Uterus (tissue), 2 donors: ENCODE measurements at regions not wholly inside any gene's neighbourhood (a gene's known extent, or its start where the extent isn't known, plus 50 kb on each side); places are given as distances from the start of the nearest gene placed in this dataset.

Experiments used
- POLR2A ChIP-seq, 2 donors: fragments of 450-650 bp; IDR thresholded peaks; one replicate each; pipeline ENCODE4 v1.6.1; 2016; ENCODE audit warnings: antibody characterized with exemption in 2 of 2, mild to moderate bottlenecking in 1 of 2, moderate library complexity in 1 of 2
- TF ChIP-seq, protein P1 (sequence below), 4 experiments: fragments of 200-600 bp in 2 of 4; fragments of 450-650 bp in 2 of 4; sonication (generic) in 2 of 4; IDR thresholded peaks; one replicate each; pipeline ENCODE4 v1.5.1; 2016 to 2019; ENCODE audit warnings: antibody characterized with exemption in 4 of 4, mild to moderate bottlenecking in 2 of 4, moderate library complexity in 1 of 4

DNA sequence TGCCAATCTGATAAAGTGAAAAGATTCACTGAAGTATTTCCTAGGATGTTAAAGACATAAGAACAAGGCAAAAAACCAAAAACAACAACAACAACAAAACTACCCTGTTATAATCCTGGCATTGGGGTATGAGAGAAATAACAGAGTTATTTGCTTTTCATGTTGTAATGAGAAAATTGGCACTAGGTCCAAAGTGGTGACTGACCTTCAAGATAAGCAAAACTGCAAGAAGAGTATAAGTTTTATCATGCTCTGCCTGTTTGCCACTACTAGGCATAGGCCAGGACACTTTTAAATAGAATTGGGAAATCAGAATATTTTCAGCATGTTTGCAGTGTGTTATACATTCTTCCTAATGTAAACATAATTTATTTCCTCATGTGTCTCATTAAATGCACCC, 140.1 kb upstream of the CPM start:
- TF ChIP-seq, protein P1, sequence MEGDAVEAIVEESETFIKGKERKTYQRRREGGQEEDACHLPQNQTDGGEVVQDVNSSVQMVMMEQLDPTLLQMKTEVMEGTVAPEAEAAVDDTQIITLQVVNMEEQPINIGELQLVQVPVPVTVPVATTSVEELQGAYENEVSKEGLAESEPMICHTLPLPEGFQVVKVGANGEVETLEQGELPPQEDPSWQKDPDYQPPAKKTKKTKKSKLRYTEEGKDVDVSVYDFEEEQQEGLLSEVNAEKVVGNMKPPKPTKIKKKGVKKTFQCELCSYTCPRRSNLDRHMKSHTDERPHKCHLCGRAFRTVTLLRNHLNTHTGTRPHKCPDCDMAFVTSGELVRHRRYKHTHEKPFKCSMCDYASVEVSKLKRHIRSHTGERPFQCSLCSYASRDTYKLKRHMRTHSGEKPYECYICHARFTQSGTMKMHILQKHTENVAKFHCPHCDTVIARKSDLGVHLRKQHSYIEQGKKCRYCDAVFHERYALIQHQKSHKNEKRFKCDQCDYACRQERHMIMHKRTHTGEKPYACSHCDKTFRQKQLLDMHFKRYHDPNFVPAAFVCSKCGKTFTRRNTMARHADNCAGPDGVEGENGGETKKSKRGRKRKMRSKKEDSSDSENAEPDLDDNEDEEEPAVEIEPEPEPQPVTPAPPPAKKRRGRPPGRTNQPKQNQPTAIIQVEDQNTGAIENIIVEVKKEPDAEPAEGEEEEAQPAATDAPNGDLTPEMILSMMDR (IDR thresholded peaks at IDR 0.05), result no peak
- no peak for TF ChIP-seq POLR2A (IDR thresholded peaks at IDR 0.05)
